PC-9 (cell line): ENCODE measurements at regions not wholly inside any gene's neighbourhood (a gene's known extent, or its start where the extent isn't known, plus 50 kb on each side); places are given as distances from the start of the nearest gene placed in this dataset.
A peak's percentile ranks its signal among the peaks of the same experiment; 100 is the strongest.

Experiments
- BruUV-seq: library from RNA; stranded (reverse); fragments of 400-500 nt; replicated peaks from 2 replicates; lab custom pipeline; 2021; lab: Mats Ljungman, UMichigan
- CTCF ChIA-PET: fragments of 300-600 bp; sonication (Branson Sonifier 250); formaldehyde crosslinking; loops from one replicate; lab custom pipeline; 2022; ENCODE audit warnings: antibody characterized with exemption; lab: Charles Lee
- POLR2A ChIA-PET: fragments of 300-600 bp; sonication (Branson Sonifier 250); formaldehyde crosslinking; loops from one replicate; lab custom pipeline; 2022; ENCODE audit warnings: antibody characterized with exemption; ENCODE audit not compliant: unreplicated experiment; lab: Charles Lee
- DNase-seq, 2 experiments: peaks; one replicate each; pipeline versions ENCODE4 v3.0.0 to v3.0.0-alpha.2; 2015 to 2022; ENCODE audit warnings: mixed read lengths in 1 of 2
- H2AFZ ChIP-seq: fragments of 200-600 bp; sonication (generic); 2 replicates; pipeline ENCODE4 v1.8.1; 2017; ENCODE audit warnings: antibody characterized with exemption
- H3F3A ChIP-seq: fragments of 200-600 bp; sonication (generic); 2 replicates; pipeline ENCODE4 v1.8.1; 2017; ENCODE audit warnings: antibody characterized with exemption, mild to moderate bottlenecking, low read depth; ENCODE audit not compliant: insufficient read depth
- H3K27ac ChIP-seq: fragments of 200-600 bp; sonication (generic); 2 replicates; pipeline ENCODE4 v1.6.1; 2016; ENCODE audit warnings: mixed run types
- H3K27me3 ChIP-seq: fragments of 200-600 bp; sonication (generic); 2 replicates; pipeline ENCODE4 v1.6.1; 2016; ENCODE audit warnings: low read depth, mixed run types; ENCODE audit not compliant: insufficient read depth
- H3K36me3 ChIP-seq: fragments of 200-600 bp; sonication (generic); 2 replicates; pipeline ENCODE4 v1.6.1; 2016; ENCODE audit warnings: low read depth, mixed run types
- H3K4me1 ChIP-seq: fragments of 200-600 bp; sonication (generic); replicated peaks from 2 replicates; pipeline ENCODE4 v1.6.1; 2016; ENCODE audit warnings: mixed run types; ENCODE audit not compliant: insufficient read depth
- H3K4me2 ChIP-seq: fragments of 200-600 bp; sonication (generic); 2 replicates; pipeline ENCODE4 v1.6.1; 2017; ENCODE audit warnings: mixed run types
- H3K4me3 ChIP-seq: fragments of 200-600 bp; sonication (generic); 2 replicates; pipeline ENCODE4 v1.6.1; 2016; ENCODE audit warnings: mixed run types
- H3K79me2 ChIP-seq: fragments of 200-600 bp; sonication (generic); 2 replicates; pipeline ENCODE4 v1.6.1; 2017; ENCODE audit warnings: low read depth, mixed run types
- H3K9me2 ChIP-seq: fragments of 200-600 bp; sonication (generic); 2 replicates; pipeline ENCODE4 v1.8.1; 2017; ENCODE audit warnings: mild to moderate bottlenecking; ENCODE audit not compliant: insufficient read depth
- H3K9me3 ChIP-seq: fragments of 200-600 bp; sonication (generic); 2 replicates; pipeline ENCODE4 v1.8.1; 2016; ENCODE audit warnings: low read depth; ENCODE audit not compliant: insufficient read depth
- H4K20me1 ChIP-seq: fragments of 200-600 bp; sonication (generic); 2 replicates; pipeline ENCODE4 v1.8.1; 2017; ENCODE audit not compliant: insufficient read depth
- EZH2 ChIP-seq: fragments of 200-600 bp; sonication (generic); IDR thresholded peaks from 2 replicates; pipeline ENCODE4 v1.8.0; 2017; ENCODE audit warnings: antibody characterized with exemption, low read depth
- intact Hi-C: fragments of 100-400 bp; cut with micrococcal nuclease; formaldehyde crosslinking; loops from one replicate; pipeline ENCODE4 v1.10.0; 2022; ENCODE audit not compliant: unreplicated experiment
- TF ChIP-seq, protein P1 (sequence below): fragments of 200-600 bp; sonication (generic); conservative IDR thresholded peaks from 2 replicates; pipeline ENCODE4 v1.6.1; 2017; ENCODE audit warnings: mixed run types, antibody characterized with exemption, mild to moderate bottlenecking, moderate library complexity

DNA sequence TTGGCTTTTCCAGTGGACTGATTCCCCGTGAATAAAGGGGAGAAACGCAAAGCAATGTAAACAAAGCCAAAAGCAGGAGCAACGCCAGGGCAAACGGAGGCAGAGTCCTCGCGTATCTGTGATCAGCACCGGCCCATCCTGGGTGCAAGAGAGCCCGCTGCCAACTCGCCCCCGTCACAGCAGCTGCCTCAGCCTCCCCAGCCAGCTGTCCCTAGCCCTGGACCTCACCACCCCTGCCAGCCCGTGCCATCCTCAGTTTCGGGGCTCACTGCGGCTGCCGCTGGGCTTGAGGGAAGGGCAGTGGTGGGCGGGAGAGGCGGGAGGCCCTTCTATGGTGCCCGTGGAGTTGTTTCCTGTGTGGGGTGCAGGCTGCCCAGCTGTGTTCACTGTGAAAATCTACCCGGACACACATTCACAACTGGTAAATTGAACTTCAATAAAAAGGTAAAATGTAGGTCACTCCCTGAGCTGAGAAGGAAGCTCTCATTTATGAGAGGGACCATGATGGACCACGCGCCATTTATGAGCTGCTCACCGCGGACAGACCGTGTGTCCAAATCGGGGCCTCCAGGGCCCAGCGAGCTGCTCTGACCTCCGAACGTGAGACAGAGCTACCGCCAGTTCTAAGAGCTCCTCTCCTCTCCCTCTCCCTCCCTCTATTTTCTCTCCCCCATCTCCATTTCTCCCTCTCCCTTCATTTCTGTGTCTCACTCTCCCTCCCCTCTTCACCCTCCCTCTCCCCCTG lies 330.5 kb upstream of the SFSWAP start:
- no peaks in the 10 kb centered on the region for H3K79me2 ChIP-seq
- H3K4me3 ChIP-seq: no peak overlapping the region
- peaks cover 4% of the 10 kb centered on the region for H4K20me1 ChIP-seq
- H3K36me3 ChIP-seq: no peaks in the 10 kb centered on the region
- no peak for DNase-seq
- H3K27ac ChIP-seq: no peak overlapping the region
- H3K9me2 ChIP-seq: no peaks in the 10 kb centered on the region
- CTCF ChIA-PET: no interaction called here
- H2AFZ ChIP-seq: no peak overlapping the region
- no peak overlapping the region for H3K4me2 ChIP-seq
- no peaks in the 10 kb centered on the region for H3F3A ChIP-seq
- no TSS peak for BruUV-seq
- intact Hi-C loops: no loop called here
- H3K4me1 ChIP-seq: no peaks in the 10 kb centered on the region
- POLR2A ChIA-PET: no interaction called here
- TF ChIP-seq, protein P1, sequence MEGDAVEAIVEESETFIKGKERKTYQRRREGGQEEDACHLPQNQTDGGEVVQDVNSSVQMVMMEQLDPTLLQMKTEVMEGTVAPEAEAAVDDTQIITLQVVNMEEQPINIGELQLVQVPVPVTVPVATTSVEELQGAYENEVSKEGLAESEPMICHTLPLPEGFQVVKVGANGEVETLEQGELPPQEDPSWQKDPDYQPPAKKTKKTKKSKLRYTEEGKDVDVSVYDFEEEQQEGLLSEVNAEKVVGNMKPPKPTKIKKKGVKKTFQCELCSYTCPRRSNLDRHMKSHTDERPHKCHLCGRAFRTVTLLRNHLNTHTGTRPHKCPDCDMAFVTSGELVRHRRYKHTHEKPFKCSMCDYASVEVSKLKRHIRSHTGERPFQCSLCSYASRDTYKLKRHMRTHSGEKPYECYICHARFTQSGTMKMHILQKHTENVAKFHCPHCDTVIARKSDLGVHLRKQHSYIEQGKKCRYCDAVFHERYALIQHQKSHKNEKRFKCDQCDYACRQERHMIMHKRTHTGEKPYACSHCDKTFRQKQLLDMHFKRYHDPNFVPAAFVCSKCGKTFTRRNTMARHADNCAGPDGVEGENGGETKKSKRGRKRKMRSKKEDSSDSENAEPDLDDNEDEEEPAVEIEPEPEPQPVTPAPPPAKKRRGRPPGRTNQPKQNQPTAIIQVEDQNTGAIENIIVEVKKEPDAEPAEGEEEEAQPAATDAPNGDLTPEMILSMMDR: no peak
- peak; percentile 69; the same call in 1 of the 2 replicates for TF ChIP-seq EZH2
- H3K9me3 ChIP-seq: no peaks in the 10 kb centered on the region
- peaks cover 88% of the 10 kb centered on the region for H3K27me3 ChIP-seq

DNA sequence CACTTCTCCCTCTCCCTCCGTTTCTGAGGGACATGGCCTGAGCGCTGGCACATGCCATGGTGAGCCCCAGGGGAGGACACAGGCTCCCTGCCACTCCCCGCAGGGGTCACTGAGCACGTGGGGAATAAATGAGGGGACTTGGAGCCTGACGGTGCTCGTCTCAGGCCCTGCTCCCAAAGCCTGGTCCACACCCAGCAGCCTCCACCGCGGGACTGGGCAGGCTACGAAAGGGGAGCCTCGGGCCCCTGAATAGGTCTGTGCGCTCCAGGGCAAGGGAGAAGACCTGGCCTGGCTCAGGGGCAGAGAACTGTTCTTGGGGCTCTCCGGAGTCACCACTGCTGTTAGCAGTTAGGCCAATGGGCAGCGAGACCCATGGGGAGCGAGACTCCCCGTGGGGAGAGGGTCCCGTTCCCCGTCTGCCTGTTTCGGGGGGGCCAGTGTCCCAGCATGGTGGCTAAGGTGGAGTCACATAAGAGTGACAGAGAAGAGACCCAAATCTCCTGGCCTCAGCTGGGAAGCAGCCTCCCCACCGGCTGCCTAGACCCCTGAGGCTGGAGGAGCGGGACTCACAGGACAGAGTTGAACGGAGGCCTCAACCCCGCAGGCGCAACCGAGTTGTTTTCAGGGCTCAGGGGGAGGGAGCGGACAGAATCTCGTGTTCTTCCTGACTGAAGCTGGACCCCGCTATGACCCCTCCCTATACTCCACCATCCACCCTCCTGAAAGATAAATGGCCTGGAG lies 329.8 kb upstream of the SFSWAP start:
- ChIA-PET POLR2A (no interaction called here), CTCF (no interaction called here)
- peaks cover 89% of the 10 kb centered on the region for H3K27me3 ChIP-seq
- DNase-seq: no peak
- H3K4me2 ChIP-seq: no peak overlapping the region
- no peaks in the 10 kb centered on the region for H3K4me1 ChIP-seq
- H3K4me3 ChIP-seq: no peak overlapping the region
- H3F3A ChIP-seq: no peaks in the 10 kb centered on the region
- BruUV-seq: no TSS peak
- TF ChIP-seq, protein P1: no peak
- no peak for TF ChIP-seq EZH2
- H3K36me3 ChIP-seq: no peaks in the 10 kb centered on the region
- H2AFZ ChIP-seq: no peak overlapping the region
- H3K27ac ChIP-seq: no peak overlapping the region
- peaks cover 4% of the 10 kb centered on the region for H4K20me1 ChIP-seq
- H3K9me3 ChIP-seq: no peaks in the 10 kb centered on the region
- no peaks in the 10 kb centered on the region for H3K79me2 ChIP-seq
- intact Hi-C loops: no loop called here
- H3K9me2 ChIP-seq: no peaks in the 10 kb centered on the region

DNA sequence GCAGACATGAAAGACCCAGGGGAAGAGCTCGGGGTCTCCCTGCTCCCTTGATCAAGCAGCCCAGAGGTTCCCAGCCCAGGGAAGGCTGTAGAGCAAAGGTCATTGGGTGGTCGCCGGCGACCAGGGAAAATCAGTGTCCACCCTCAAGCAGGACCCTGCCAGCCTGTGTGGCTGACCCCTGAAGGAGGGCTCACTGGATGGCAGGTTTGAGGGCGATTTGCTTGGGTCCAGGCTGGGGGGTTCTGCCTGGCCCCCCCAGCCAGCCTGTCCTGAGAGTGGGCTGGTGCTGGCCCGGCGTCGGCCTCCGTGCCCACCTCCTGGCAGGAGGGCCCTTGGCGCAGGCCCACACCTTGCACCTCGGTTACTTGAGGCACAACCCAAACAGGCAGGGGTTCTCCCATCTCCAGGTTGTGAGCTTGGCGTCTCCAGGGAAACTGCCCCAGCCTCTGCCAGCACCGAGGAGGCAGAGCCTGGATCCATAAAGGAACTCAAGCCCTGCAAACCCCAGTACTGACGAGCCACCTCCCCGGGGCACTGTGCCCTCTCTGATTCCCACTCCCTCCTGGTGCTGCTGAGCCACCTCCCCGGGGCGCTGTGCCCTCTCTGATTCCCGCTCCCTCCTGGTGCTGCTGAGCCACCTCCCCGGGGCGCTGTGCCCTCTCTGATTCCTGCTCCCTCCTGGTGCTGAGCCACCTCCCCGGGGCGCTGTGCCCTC lies 329.0 kb upstream of the SFSWAP start:
- no peaks in the 10 kb centered on the region for H3K9me3 ChIP-seq
- H3K4me1 ChIP-seq: no peaks in the 10 kb centered on the region
- peaks cover 91% of the 10 kb centered on the region for H3K27me3 ChIP-seq
- H3K36me3 ChIP-seq: no peaks in the 10 kb centered on the region
- no peaks in the 10 kb centered on the region for H3K79me2 ChIP-seq
- H2AFZ ChIP-seq: no peak overlapping the region
- POLR2A ChIA-PET: no interaction called here
- CTCF ChIA-PET: no interaction called here
- no peak overlapping the region for H3K27ac ChIP-seq
- no peak for DNase-seq
- BruUV-seq: no TSS peak
- H3K4me2 ChIP-seq: no peak overlapping the region
- H3K4me3 ChIP-seq: no peak overlapping the region
- TF ChIP-seq, protein P1: no peak
- no peak for TF ChIP-seq EZH2
- no peaks in the 10 kb centered on the region for H3F3A ChIP-seq
- no peaks in the 10 kb centered on the region for H3K9me2 ChIP-seq
- peaks cover 4% of the 10 kb centered on the region for H4K20me1 ChIP-seq
- intact Hi-C loops: no loop called here
